ENCODE measurements at regions not wholly inside any gene's neighbourhood (a gene's known extent, or its start where the extent isn't known, plus 50 kb on each side); places are given as distances from the start of the nearest gene placed in this dataset.

DNA sequence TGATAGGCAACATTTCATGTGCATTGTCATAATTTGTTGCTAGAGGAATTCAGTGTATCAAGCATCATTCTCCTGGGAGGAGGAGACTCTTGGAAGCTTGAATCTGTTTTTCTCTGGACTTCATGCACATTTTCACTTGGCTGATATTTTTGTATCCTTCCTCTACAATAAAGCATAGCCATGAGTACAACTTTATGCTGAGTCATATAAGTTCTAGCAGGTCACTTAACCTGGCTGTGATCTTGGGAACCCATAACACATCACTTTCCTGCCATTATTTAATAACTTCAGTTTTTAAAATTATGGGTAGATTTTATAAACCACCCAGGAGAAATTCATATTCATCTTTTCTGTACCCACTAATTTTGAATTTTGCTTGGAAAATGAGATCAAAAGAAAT, 203.0 kb upstream of the CD96 start:
- no peaks in the 10 kb centered on the region for H3K36me3 ChIP-seq (ENCODE audit: control insufficient read depth, insufficient read depth, low read length)
- H3K27ac Mint-ChIP-seq = no peak overlapping the region
- H3K27me3 Mint-ChIP-seq (ENCODE audit: insufficient read depth) = no peaks in the 10 kb centered on the region
- H3K4me3 ChIP-seq (ENCODE audit: low read length) = no peak overlapping the region
- no peak overlapping the region for H3K27ac ChIP-seq (ENCODE audit: low read depth, low read length)
- no peaks in the 10 kb centered on the region for H3K27me3 ChIP-seq (ENCODE audit: control insufficient read depth, insufficient read depth, low read length, poor library complexity, severe bottlenecking)
- H3K36me3 Mint-ChIP-seq (ENCODE audit: low read depth) = no peaks in the 10 kb centered on the region
- no peak overlapping the region for H3K4me3 Mint-ChIP-seq
- H3K9me3 Mint-ChIP-seq = peaks cover 21% of the 10 kb centered on the region
- H3K4me1 Mint-ChIP-seq = peaks cover 4% of the 10 kb centered on the region
- no peak for DNase-seq
- TF ChIP-seq, protein P1, sequence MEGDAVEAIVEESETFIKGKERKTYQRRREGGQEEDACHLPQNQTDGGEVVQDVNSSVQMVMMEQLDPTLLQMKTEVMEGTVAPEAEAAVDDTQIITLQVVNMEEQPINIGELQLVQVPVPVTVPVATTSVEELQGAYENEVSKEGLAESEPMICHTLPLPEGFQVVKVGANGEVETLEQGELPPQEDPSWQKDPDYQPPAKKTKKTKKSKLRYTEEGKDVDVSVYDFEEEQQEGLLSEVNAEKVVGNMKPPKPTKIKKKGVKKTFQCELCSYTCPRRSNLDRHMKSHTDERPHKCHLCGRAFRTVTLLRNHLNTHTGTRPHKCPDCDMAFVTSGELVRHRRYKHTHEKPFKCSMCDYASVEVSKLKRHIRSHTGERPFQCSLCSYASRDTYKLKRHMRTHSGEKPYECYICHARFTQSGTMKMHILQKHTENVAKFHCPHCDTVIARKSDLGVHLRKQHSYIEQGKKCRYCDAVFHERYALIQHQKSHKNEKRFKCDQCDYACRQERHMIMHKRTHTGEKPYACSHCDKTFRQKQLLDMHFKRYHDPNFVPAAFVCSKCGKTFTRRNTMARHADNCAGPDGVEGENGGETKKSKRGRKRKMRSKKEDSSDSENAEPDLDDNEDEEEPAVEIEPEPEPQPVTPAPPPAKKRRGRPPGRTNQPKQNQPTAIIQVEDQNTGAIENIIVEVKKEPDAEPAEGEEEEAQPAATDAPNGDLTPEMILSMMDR (conservative IDR thresholded peaks at IDR 0.05) = no peak
- no peak overlapping the region for H3K9ac ChIP-seq (ENCODE audit: extremely low read depth, low read length, poor library complexity, severe bottlenecking)
- peaks cover 23% of the 10 kb centered on the region for H3K9me3 ChIP-seq (ENCODE audit: control insufficient read depth, low read length)
- no peaks in the 10 kb centered on the region for H3K4me1 ChIP-seq (ENCODE audit: control insufficient read depth, insufficient read depth, low read length)

DNA sequence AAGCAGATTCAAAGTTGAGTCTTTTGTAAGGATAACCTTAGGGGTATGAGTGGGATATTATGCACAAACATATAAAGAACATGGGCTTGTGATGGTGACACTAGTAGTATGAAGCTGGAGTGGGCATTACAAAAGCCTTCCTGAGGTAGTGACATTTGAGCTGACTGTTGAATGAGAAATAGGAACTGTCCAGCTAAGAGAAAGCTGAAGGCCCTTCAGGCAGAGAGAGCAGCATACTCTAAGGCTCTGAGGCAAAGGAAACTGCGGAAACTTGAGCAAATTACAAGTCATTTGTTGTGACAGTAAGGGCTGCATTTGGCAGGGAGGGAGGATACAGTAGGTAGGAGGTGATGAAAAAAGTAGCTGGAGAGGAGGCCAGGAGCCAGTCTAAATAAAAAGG, 190.7 kb upstream of the CD96 start:
- Histone ChIP-seq H3K9me3 (ENCODE audit: control insufficient read depth, low read length) (peaks cover 31% of the 10 kb centered on the region), H3K27me3 (ENCODE audit: control insufficient read depth, insufficient read depth, low read length, poor library complexity, severe bottlenecking) (no peaks in the 10 kb centered on the region), H3K36me3 (ENCODE audit: control insufficient read depth, insufficient read depth, low read length) (no peaks in the 10 kb centered on the region), H3K9ac (ENCODE audit: extremely low read depth, low read length, poor library complexity, severe bottlenecking) (no peak overlapping the region), H3K4me3 (ENCODE audit: low read length) (no peak overlapping the region), H3K27ac (ENCODE audit: low read depth, low read length) (no peak overlapping the region), H3K4me1 (ENCODE audit: control insufficient read depth, insufficient read depth, low read length) (no peaks in the 10 kb centered on the region)
- no peaks in the 10 kb centered on the region for H3K4me1 Mint-ChIP-seq
- no peaks in the 10 kb centered on the region for H3K27me3 Mint-ChIP-seq (ENCODE audit: insufficient read depth)
- no peak for DNase-seq
- no peak overlapping the region for H3K4me3 Mint-ChIP-seq
- H3K27ac Mint-ChIP-seq = no peak overlapping the region
- 80 to 85% methylated on average over 1 of the region's 1 CpG for WGBS, 2 experiments (ENCODE audit: insufficient coverage in 1 of 2, insufficient read length in 1 of 2)
- H3K9me3 Mint-ChIP-seq = peaks cover 44% of the 10 kb centered on the region
- TF ChIP-seq, protein P1 (conservative IDR thresholded peaks at IDR 0.05) = no peak
- H3K36me3 Mint-ChIP-seq (ENCODE audit: low read depth) = no peaks in the 10 kb centered on the region

DNA sequence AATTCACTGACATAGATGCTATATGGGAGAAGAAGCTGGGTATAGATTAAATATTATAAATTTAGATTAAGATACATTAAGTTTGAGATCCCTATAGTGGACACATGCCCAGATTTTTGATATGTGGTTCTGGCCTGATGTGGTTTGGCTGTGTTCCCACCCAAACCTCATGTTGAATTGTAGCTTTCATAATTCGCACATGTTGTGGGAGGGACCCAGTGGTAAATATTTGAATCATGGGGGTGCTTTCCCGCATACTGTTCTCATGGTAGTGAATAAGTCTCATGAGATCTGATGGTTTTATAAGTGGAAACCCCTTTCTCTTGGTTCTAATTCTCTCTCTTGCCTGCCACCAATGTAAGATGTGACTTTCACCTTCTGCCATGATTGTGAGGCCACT, 189.4 kb upstream of the CD96 start:
- peaks cover 20% of the 10 kb centered on the region for H3K9me3 ChIP-seq (ENCODE audit: control insufficient read depth, low read length)
- H3K27me3 ChIP-seq (ENCODE audit: control insufficient read depth, insufficient read depth, low read length, poor library complexity, severe bottlenecking) = no peaks in the 10 kb centered on the region
- H3K4me1 ChIP-seq (ENCODE audit: control insufficient read depth, insufficient read depth, low read length) = no peaks in the 10 kb centered on the region
- no peak overlapping the region for H3K4me3 ChIP-seq (ENCODE audit: low read length)
- H3K9ac ChIP-seq (ENCODE audit: extremely low read depth, low read length, poor library complexity, severe bottlenecking) = no peak overlapping the region
- DNase-seq = no peak
- H3K27ac Mint-ChIP-seq = no peak overlapping the region
- 86 to 100% methylated on average over 2 of the region's 2 CpGs for WGBS, 2 experiments (ENCODE audit: insufficient coverage in 1 of 2, insufficient read length in 1 of 2)
- H3K27ac ChIP-seq (ENCODE audit: low read depth, low read length) = no peak overlapping the region
- TF ChIP-seq, protein P1 (conservative IDR thresholded peaks at IDR 0.05) = no peak
- H3K9me3 Mint-ChIP-seq = peaks cover 32% of the 10 kb centered on the region
- H3K4me1 Mint-ChIP-seq = no peaks in the 10 kb centered on the region
- H3K36me3 Mint-ChIP-seq (ENCODE audit: low read depth) = no peaks in the 10 kb centered on the region
- H3K36me3 ChIP-seq (ENCODE audit: control insufficient read depth, insufficient read depth, low read length) = no peaks in the 10 kb centered on the region
- H3K27me3 Mint-ChIP-seq (ENCODE audit: insufficient read depth) = no peaks in the 10 kb centered on the region
- H3K4me3 Mint-ChIP-seq = no peak overlapping the region
